ENCODE measurements at regions not wholly inside any gene's neighbourhood (a gene's known extent, or its start where the extent isn't known, plus 50 kb on each side); places are given as distances from the start of the nearest gene placed in this dataset.

- TF ChIP-seq CTCF (IDR thresholded peaks at IDR 0.05) (no peak), POLR2A (IDR thresholded peaks at IDR 0.05) (no peak), EP300 (IDR thresholded peaks at IDR 0.05) (no peak)
Observed at GRCh38 chr22:34070531-34070930, 150.3 kb upstream of the LARGE1 start.

Measured in upper lobe of left lung (tissue), 4 donors.